RWPE1 (cell line): ENCODE measurements at regions not wholly inside any gene's neighbourhood (a gene's known extent, or its start where the extent isn't known, plus 50 kb on each side); places are given as distances from the start of the nearest gene placed in this dataset.

ENCODE experiments used
- CTCF ChIA-PET: fragments of 350-600 bp; sonication (Branson Sonifier 250); formaldehyde crosslinking; extraction: SDS; loops from one replicate; lab custom pipeline; 2021; lab: Yijun Ruan, JAX
- POLR2A ChIA-PET: fragments of 400-600 bp; formaldehyde crosslinking; extraction: SDS; loops from one replicate; lab custom pipeline; 2020; ENCODE audit warnings: antibody characterized with exemption; ENCODE audit not compliant: low non-redundant PET; lab: Yijun Ruan, JAX
- DNase-seq: peaks from one replicate; pipeline ENCODE4 v3.0.0; 2012; ENCODE audit warnings: low spot score
- H3K27ac ChIP-seq: fragments of 450-650 bp; 2 replicates; pipeline ENCODE4 v1.5.1; 2017
- CTCF ChIP-seq: fragments of 450-650 bp; conservative IDR thresholded peaks from 2 replicates; pipeline ENCODE4 v1.5.1; 2017; ENCODE audit warnings: low read depth, mild to moderate bottlenecking

GRCh38 chr18:34039201-34039600, 185.5 kb downstream of the NOL4 start:
- no peak for DNase-seq
- POLR2A ChIA-PET: no interaction called here
- no peak for TF ChIP-seq CTCF

GRCh38 chr18:34038086-34038485, 186.6 kb downstream of the NOL4 start:
- CTCF ChIA-PET: no interaction called here
- H3K27ac ChIP-seq: no peak overlapping the region
- POLR2A ChIA-PET: no interaction called here
- no peak for TF ChIP-seq CTCF
- DNase-seq: no peak

More at GRCh38 chr18:34039201-34039600, 185.5 kb downstream of the NOL4 start:
- CTCF ChIA-PET: interaction anchor here (0.7 kb wide), 1 partner anchor 38 kb away, joined by 3 read pairs; no protein-coding TSS in a partner anchor
- H3K27ac ChIP-seq: no peak overlapping the region

GRCh38 chr18:34033968-34034367, 190.7 kb downstream of the NOL4 start:
- POLR2A ChIA-PET: no interaction called here
- TF ChIP-seq CTCF: no peak
- DNase-seq: no peak
- CTCF ChIA-PET: no interaction called here
- H3K27ac ChIP-seq: no peak overlapping the region

GRCh38 chr18:34031810-34032209, 192.9 kb downstream of the NOL4 start:
- no peak for DNase-seq
- H3K27ac ChIP-seq: no peak overlapping the region
- ChIA-PET CTCF (no interaction called here), POLR2A (no interaction called here)
- TF ChIP-seq CTCF: no peak

DNA sequence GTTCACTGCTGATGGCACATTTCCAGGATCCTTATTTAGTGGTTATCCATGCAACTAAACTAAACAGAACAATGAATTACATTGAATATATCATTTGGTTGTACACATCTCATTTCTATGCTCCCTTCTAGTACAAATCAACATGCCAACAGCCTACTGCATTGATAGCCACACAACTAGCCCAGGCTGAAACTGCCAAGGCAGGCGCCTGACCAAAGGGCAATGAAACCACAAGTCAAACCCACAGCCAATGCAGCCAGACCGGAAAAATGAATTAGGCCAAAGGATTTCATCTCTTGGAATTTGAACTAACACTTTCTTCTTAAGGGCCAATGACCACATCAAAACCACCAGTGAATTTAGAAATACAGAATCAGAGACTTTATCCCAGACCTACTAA, 196.4 kb downstream of the NOL4 start:
- ChIA-PET POLR2A (no interaction called here), CTCF (no interaction called here)
- TF ChIP-seq CTCF: no peak
- no peak for DNase-seq
- H3K27ac ChIP-seq: no peak overlapping the region

DNA sequence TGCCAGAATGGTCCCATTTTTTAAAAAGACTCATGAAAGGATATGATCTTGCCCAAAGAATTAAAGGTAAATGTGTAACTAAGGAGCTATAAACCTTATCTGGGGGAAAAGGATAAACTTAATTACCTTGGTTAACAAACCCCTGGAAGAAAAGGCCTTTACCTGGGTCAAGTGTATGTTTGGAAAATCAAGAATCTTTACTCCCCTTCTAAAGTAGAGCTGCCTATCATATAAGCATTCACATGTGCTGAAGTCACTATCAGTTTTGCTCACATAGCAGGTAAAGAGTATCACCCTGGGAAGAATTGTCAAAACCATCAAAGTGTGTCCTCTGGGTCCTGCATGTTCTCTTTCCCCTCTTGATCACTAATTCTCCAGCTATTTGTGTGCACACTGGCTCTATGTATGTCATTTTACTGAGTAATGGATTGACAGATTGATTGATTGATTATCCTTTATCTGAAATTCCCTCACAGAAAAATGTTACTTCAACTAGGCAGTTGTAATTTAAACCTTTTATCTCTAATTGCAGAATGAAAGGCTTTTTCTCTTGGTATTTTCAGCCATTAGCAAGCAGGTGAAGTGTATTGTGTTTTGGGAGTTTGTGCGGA, 199.4 kb downstream of the NOL4 start:
- H3K27ac ChIP-seq: no peak overlapping the region
- no peak for DNase-seq
- no peak for TF ChIP-seq CTCF
- CTCF ChIA-PET: no interaction called here
- POLR2A ChIA-PET: no interaction called here
